Calu3 (cell line): ENCODE measurements at regions not wholly inside any gene's neighbourhood (a gene's known extent, or its start where the extent isn't known, plus 50 kb on each side); places are given as distances from the start of the nearest gene placed in this dataset.

Source experiments
- BruUV-seq: library from RNA; stranded (reverse); fragments of 400-500 nt; replicated peaks from 2 replicates; lab custom pipeline; 2021; lab: Mats Ljungman, UMichigan
- CTCF ChIA-PET: fragments of 300-600 bp; sonication (Branson Sonifier 250); formaldehyde crosslinking; loops from one replicate; lab custom pipeline; 2022; ENCODE audit warnings: antibody characterized with exemption; lab: Charles Lee
- DNase-seq: peaks from one replicate; pipeline ENCODE4 v3.0.0; 2022
- H3K27ac Mint-ChIP-seq: one replicate; pipeline ENCODE4 v1.8.0; 2022; ENCODE audit warnings: mixed read lengths; ENCODE audit not compliant: unreplicated experiment
- H3K27me3 Mint-ChIP-seq: one replicate; pipeline ENCODE4 v1.8.0; 2022; ENCODE audit warnings: mixed read lengths; ENCODE audit not compliant: unreplicated experiment
- H3K36me3 Mint-ChIP-seq: one replicate; pipeline ENCODE4 v1.8.0; 2022; ENCODE audit warnings: mild to moderate bottlenecking, moderate library complexity, mixed read lengths; ENCODE audit not compliant: insufficient read depth, unreplicated experiment
- H3K4me1 Mint-ChIP-seq: one replicate; pipeline ENCODE4 v1.8.0; 2022; ENCODE audit warnings: mild to moderate bottlenecking, low read depth, mixed read lengths; ENCODE audit not compliant: unreplicated experiment
- H3K4me3 Mint-ChIP-seq: one replicate; pipeline ENCODE4 v1.8.0; 2022; ENCODE audit warnings: mild to moderate bottlenecking, low read depth, moderate library complexity, mixed read lengths; ENCODE audit not compliant: unreplicated experiment
- H3K9me3 Mint-ChIP-seq: one replicate; pipeline ENCODE4 v1.8.0; 2022; ENCODE audit warnings: low read depth, mixed read lengths; ENCODE audit not compliant: unreplicated experiment
- intact Hi-C: fragments of 100-400 bp; cut with micrococcal nuclease; formaldehyde crosslinking; loops from one replicate; pipeline ENCODE4 v1.10.0; 2022; ENCODE audit not compliant: unreplicated experiment
- TF ChIP-seq, protein P1 (sequence below): fragments of 200-600 bp; IDR thresholded peaks from one replicate; pipeline ENCODE4 v1.8.0; 2022; ENCODE audit warnings: antibody characterized with exemption; ENCODE audit not compliant: unreplicated experiment

DNA sequence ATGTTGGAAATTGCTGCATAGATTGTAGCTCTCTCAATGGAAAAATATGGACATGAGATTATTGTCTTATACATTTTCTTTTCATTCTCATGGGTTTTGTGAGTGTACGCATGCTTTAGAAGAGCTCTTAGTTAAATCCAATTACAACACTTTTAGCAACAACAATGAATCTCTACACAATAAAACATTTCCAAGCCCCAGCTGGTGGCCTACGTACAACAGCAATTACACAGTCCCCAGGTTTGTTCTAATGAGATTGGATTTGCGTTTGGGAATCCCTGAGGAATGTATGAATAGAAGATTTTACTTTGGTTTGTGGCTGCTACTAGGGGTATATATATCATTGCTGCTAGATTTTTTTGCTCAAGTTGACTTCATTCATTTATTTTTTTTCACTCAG lies 98.6 kb downstream of the FHDC1 start:
- Mint-ChIP-seq H3K4me3 (no peak overlapping the region), H3K27me3 (peaks cover 1% of the 10 kb centered on the region), H3K9me3 (peaks cover 6% of the 10 kb centered on the region), H3K27ac (no peak overlapping the region), H3K36me3 (no peaks in the 10 kb centered on the region), H3K4me1 (no peaks in the 10 kb centered on the region)
- no TSS peak for BruUV-seq
- intact Hi-C loops, result no loop called here
- TF ChIP-seq, protein P1, sequence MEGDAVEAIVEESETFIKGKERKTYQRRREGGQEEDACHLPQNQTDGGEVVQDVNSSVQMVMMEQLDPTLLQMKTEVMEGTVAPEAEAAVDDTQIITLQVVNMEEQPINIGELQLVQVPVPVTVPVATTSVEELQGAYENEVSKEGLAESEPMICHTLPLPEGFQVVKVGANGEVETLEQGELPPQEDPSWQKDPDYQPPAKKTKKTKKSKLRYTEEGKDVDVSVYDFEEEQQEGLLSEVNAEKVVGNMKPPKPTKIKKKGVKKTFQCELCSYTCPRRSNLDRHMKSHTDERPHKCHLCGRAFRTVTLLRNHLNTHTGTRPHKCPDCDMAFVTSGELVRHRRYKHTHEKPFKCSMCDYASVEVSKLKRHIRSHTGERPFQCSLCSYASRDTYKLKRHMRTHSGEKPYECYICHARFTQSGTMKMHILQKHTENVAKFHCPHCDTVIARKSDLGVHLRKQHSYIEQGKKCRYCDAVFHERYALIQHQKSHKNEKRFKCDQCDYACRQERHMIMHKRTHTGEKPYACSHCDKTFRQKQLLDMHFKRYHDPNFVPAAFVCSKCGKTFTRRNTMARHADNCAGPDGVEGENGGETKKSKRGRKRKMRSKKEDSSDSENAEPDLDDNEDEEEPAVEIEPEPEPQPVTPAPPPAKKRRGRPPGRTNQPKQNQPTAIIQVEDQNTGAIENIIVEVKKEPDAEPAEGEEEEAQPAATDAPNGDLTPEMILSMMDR, result no peak
- no peak for DNase-seq
- CTCF ChIA-PET, result interaction anchor here (0.6 kb wide), 1 partner anchor 769 kb away, joined by 3 read pairs; no protein-coding TSS in a partner anchor

DNA sequence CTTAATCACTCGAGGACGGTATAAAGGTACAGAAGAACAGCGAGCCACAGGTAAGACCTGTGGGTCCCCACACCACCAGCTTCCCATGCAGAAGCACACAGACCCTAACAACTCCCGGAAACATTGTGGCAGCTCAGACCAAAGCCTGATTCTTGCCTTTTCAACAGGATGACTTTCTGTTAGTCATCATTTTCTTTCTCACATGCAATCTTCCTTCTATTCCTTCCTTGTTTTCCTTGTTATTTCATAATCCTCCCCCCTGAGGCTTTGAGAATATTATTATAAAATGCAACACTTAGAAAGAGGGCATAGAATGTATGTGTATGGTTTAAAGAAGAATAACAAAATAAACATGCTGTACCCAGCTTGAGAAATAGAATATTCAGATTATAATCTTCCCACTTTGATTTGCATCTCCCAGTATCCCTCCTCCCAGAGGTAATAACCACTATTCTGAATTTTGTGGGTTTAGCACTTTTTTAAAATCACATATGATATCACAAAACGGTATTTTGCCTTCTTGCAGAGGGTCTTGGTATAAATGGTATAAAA lies 100.9 kb downstream of the FHDC1 start:
- no peak overlapping the region for H3K4me3 Mint-ChIP-seq
- H3K9me3 Mint-ChIP-seq, result no peaks in the 10 kb centered on the region
- TF ChIP-seq, protein P1, result no peak
- BruUV-seq, result no TSS peak
- DNase-seq, result no peak
- H3K4me1 Mint-ChIP-seq, result no peaks in the 10 kb centered on the region
- intact Hi-C loops, result no loop called here
- H3K27ac Mint-ChIP-seq, result no peak overlapping the region
- no peaks in the 10 kb centered on the region for H3K27me3 Mint-ChIP-seq
- H3K36me3 Mint-ChIP-seq, result no peaks in the 10 kb centered on the region
- CTCF ChIA-PET, result no interaction called here

DNA sequence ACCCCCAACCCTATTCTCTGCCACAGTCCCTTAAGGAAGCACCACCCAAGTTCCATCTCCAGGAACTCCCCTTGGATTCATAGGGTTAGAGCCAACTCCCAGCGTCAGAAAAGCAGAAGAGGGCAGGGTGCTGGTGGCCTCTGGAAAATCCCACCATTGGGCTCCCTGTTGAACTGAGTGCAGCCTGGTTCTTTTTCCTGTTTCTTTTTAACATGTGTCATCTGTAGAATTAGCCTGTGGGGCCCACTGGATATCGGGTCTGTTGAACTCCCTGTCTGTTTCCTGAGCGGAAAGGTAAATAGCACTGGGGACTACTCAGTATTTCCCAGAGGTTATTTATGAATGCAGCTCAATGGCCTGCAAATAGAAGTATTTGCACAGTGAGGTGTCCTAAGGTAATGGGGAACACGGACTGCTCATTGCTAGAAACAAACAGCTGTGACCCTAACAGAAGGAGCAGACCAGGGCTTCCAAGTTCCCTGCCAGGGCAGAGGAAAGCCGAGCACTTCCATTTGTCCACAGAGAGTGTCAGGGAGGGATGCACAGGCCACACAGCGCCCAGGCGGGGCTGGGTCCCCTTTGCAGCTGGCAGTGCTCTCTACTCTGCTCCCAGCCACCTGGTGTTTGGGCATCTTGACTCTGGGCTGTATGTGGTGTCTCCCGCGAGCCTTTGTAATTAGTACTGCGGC lies 102.6 kb downstream of the FHDC1 start:
- Mint-ChIP-seq H3K27me3 (no peaks in the 10 kb centered on the region), H3K4me1 (no peaks in the 10 kb centered on the region), H3K9me3 (no peaks in the 10 kb centered on the region), H3K36me3 (no peaks in the 10 kb centered on the region), H3K27ac (no peak overlapping the region), H3K4me3 (no peak overlapping the region)
- CTCF ChIA-PET, result no interaction called here
- intact Hi-C loops, result no loop called here
- DNase-seq, result no peak
- BruUV-seq, result no TSS peak
- TF ChIP-seq, protein P1, result no peak

DNA sequence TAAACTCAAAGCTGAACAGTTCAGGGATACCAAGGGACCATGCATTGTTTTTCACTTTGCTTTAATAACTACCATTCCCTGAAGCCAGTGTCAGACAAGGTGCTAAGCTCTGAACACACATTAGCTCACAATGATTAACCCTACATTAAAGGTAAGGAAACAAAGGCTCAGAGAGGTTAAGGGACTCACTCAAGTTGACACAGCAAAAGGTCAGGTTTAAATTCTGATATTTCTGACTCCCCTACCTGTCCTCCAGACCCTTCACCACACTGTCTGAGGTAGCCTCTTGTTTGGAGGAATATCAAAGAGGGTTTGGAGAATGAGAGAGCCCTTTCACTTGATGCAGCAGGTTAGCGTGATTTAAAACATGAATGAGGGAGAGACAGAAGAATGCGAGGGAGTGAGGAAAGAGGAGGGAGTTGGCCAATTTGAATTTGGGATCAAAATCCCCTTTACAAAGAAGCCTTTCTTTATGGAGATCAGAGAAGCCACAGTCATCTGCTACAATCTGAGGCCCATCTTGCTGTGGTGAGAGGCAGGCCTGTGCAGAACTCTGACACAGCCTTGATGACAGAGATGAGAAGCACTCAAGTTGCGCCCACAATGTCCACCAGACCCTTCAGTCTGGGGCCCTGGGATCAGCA lies 103.5 kb downstream of the FHDC1 start:
- BruUV-seq, result no TSS peak
- intact Hi-C loops, result no loop called here
- TF ChIP-seq, protein P1, result no peak
- Mint-ChIP-seq H3K4me1 (no peaks in the 10 kb centered on the region), H3K27ac (no peak overlapping the region), H3K36me3 (no peaks in the 10 kb centered on the region), H3K27me3 (no peaks in the 10 kb centered on the region), H3K9me3 (no peaks in the 10 kb centered on the region), H3K4me3 (no peak overlapping the region)
- no peak for DNase-seq
- CTCF ChIA-PET, result no interaction called here
